Caki2 (cell line): ENCODE measurements at regions not wholly inside any gene's neighbourhood (a gene's known extent, or its start where the extent isn't known, plus 50 kb on each side); places are given as distances from the start of the nearest gene placed in this dataset.

Experiments used
- DNase-seq: peaks from one replicate; pipeline ENCODE4 v3.0.0-alpha.2; 2015; ENCODE audit warnings: low read depth
- in situ Hi-C: cut with HindIII; loops from 2 replicates; pipeline ENCODE4 v1.10.0; 2016; ENCODE audit warnings: low sequenced_read_pairs, low pct_unique_long_range_greater_than_20kb, mixed read lengths

DNA sequence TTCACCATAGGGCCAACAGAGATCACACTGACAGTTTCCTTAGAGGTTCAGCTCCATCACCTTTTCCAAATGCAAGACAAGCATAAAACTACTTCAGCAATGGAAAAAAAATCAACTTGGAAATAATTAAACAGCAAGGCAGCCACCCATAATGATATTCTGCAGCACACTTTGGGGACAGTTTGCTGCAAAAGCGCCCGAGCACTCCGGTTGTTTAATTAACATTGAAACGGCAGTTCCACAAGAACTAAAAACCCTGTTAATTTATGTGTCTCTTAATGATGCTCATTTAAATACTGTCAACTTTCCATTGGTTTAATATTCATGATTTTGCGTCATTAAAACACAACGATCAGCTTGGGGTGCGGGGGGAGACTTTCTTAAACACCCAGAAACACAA, 153.2 kb downstream of the ELAVL4 start:
- in situ Hi-C loops, result no loop called here
- no peak for DNase-seq

DNA sequence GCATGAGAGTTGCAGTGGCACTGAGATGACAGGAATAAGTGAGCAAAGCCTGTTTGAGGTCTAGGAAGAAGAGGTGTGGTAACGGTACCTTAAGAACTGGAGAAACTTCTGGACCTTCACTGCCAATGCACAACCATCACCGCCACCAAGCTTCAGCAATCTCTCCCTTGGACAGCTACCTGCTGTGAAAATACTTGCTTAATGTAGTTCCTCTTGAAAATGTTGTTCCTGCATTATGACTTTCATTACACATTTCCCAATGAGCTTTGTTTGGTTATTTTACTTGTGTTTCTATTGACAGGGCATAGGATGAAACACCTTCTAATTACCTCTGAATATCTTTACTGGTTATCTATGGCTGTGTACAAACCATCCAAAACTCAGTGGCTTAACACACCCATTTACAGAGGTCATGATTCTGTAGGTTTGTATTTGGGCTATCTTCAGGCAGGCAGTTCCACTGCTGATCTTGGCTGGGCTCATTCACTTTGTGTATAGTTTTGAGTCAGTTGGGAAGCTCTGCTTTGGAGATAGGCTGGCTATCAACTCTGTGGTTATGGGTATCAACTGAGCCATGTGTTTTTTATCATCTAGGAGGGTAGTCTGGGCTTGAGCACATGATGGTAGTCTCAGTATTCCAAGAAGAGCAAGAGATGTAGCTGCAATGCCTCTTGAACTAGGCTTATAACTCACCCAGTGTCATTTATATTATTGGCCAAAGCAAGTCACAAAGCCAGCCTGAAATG, 149.4 kb downstream of the ELAVL4 start:
- DNase-seq, result no peak
- in situ Hi-C loops, result no loop called here

DNA sequence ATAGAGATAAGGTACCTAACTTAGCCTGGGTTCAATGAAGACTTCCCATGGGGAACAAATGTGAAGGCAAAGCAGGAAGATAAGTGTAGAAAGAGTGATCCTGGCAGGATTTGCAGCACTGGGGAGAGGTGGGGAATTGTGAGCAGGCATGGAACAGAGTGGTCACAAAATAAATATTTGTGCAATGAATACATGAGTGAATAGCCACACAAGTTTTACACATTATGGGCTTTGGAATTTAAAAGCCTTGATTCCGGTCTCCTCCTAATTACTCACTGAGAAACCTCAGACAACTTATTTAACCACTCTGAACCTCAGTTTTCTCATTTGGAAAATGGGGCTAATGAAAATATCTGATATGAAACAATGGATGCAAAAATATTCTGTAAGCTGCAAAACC, 148.3 kb downstream of the ELAVL4 start:
- in situ Hi-C loops, result no loop called here
- no peak for DNase-seq
